ENCODE measurements at regions not wholly inside any gene's neighbourhood (a gene's known extent, or its start where the extent isn't known, plus 50 kb on each side); places are given as distances from the start of the nearest gene placed in this dataset.
A peak's percentile ranks its signal among the peaks of the same experiment; 100 is the strongest.
"Not testable (repeated sequence)": the region's sequence is repeated elsewhere in the genome, so short reads cannot be mapped to it uniquely, and the experiment has no call there.

GRCh38 chr15:24505216-24505615 lies 170.4 kb upstream of the NPAP1 start:
- not testable (repeated sequence) for H3K9ac ChIP-seq (ENCODE audit: low read length); H3K27ac ChIP-seq (ENCODE audit: low read depth, low read length); H3K4me1 Mint-ChIP-seq (ENCODE audit: low read depth, unreplicated experiment); FAIRE-seq; H3K79me2 ChIP-seq (ENCODE audit: insufficient read depth, low read length); DNase-seq (ENCODE audit: low read depth); H3K4me1 ChIP-seq (ENCODE audit: insufficient read depth, low read length); H3K9me3 Mint-ChIP-seq (ENCODE audit: unreplicated experiment); H4K20me1 ChIP-seq (ENCODE audit: insufficient read depth, low read length); H3K9me3 ChIP-seq (ENCODE audit: insufficient read depth, low read depth, low read length); H3K27me3 ChIP-seq (ENCODE audit: insufficient read depth, low read length); H3K4me3 Mint-ChIP-seq (ENCODE audit: unreplicated experiment); H3K36me3 Mint-ChIP-seq (ENCODE audit: low read depth, unreplicated experiment); H3K4me3 ChIP-seq (ENCODE audit: insufficient read depth, low read depth, low read length); H3K27ac Mint-ChIP-seq (ENCODE audit: unreplicated experiment); H3K36me3 ChIP-seq (ENCODE audit: insufficient read depth, low read length); H2AFZ ChIP-seq (ENCODE audit: low read depth, low read length); H3K27me3 Mint-ChIP-seq (ENCODE audit: low read depth, unreplicated experiment); H3K4me2 ChIP-seq (ENCODE audit: low read length)

GRCh38 chr15:24509714-24510113 lies 165.9 kb upstream of the NPAP1 start:
- not testable (repeated sequence) for H3K27me3 Mint-ChIP-seq (ENCODE audit: low read depth, unreplicated experiment); H4K20me1 ChIP-seq (ENCODE audit: insufficient read depth, low read length); H3K9ac ChIP-seq (ENCODE audit: low read length); H3K36me3 ChIP-seq (ENCODE audit: insufficient read depth, low read length); H2AFZ ChIP-seq (ENCODE audit: low read depth, low read length); H3K9me3 ChIP-seq (ENCODE audit: insufficient read depth, low read depth, low read length); H3K4me3 Mint-ChIP-seq (ENCODE audit: unreplicated experiment); H3K9me3 Mint-ChIP-seq (ENCODE audit: unreplicated experiment); H3K27ac ChIP-seq (ENCODE audit: low read depth, low read length); H3K4me2 ChIP-seq (ENCODE audit: low read length); H3K36me3 Mint-ChIP-seq (ENCODE audit: low read depth, unreplicated experiment); H3K4me1 ChIP-seq (ENCODE audit: insufficient read depth, low read length); H3K4me1 Mint-ChIP-seq (ENCODE audit: low read depth, unreplicated experiment); H3K4me3 ChIP-seq (ENCODE audit: insufficient read depth, low read depth, low read length); H3K27me3 ChIP-seq (ENCODE audit: insufficient read depth, low read length); DNase-seq (ENCODE audit: low read depth); H3K79me2 ChIP-seq (ENCODE audit: insufficient read depth, low read length); H3K27ac Mint-ChIP-seq (ENCODE audit: unreplicated experiment)
- FAIRE-seq = peak; percentile 9

GRCh38 chr15:24511598-24511997 lies 164.0 kb upstream of the NPAP1 start:
- H3K4me3 ChIP-seq (ENCODE audit: insufficient read depth, low read depth, low read length); H3K36me3 Mint-ChIP-seq (ENCODE audit: low read depth, unreplicated experiment); H3K4me2 ChIP-seq (ENCODE audit: low read length); H3K36me3 ChIP-seq (ENCODE audit: insufficient read depth, low read length); H3K4me1 ChIP-seq (ENCODE audit: insufficient read depth, low read length); H4K20me1 ChIP-seq (ENCODE audit: insufficient read depth, low read length); H3K9me3 ChIP-seq (ENCODE audit: insufficient read depth, low read depth, low read length); H3K9me3 Mint-ChIP-seq (ENCODE audit: unreplicated experiment); H3K4me1 Mint-ChIP-seq (ENCODE audit: low read depth, unreplicated experiment); H3K79me2 ChIP-seq (ENCODE audit: insufficient read depth, low read length); DNase-seq (ENCODE audit: low read depth); H3K27me3 ChIP-seq (ENCODE audit: insufficient read depth, low read length); H3K9ac ChIP-seq (ENCODE audit: low read length); H3K27ac ChIP-seq (ENCODE audit: low read depth, low read length); H3K4me3 Mint-ChIP-seq (ENCODE audit: unreplicated experiment); H3K27me3 Mint-ChIP-seq (ENCODE audit: low read depth, unreplicated experiment); FAIRE-seq; H3K27ac Mint-ChIP-seq (ENCODE audit: unreplicated experiment); H2AFZ ChIP-seq (ENCODE audit: low read depth, low read length): not testable (repeated sequence)

- H3K4me1 ChIP-seq (ENCODE audit: insufficient read depth, low read length); H3K27ac ChIP-seq (ENCODE audit: low read depth, low read length); H3K27ac Mint-ChIP-seq (ENCODE audit: unreplicated experiment); H3K9ac ChIP-seq (ENCODE audit: low read length); H3K27me3 Mint-ChIP-seq (ENCODE audit: low read depth, unreplicated experiment); H4K20me1 ChIP-seq (ENCODE audit: insufficient read depth, low read length); H3K4me3 ChIP-seq (ENCODE audit: insufficient read depth, low read depth, low read length); H2AFZ ChIP-seq (ENCODE audit: low read depth, low read length); H3K36me3 ChIP-seq (ENCODE audit: insufficient read depth, low read length); H3K9me3 ChIP-seq (ENCODE audit: insufficient read depth, low read depth, low read length); H3K27me3 ChIP-seq (ENCODE audit: insufficient read depth, low read length); H3K4me1 Mint-ChIP-seq (ENCODE audit: low read depth, unreplicated experiment); H3K4me2 ChIP-seq (ENCODE audit: low read length); FAIRE-seq; H3K36me3 Mint-ChIP-seq (ENCODE audit: low read depth, unreplicated experiment); H3K4me3 Mint-ChIP-seq (ENCODE audit: unreplicated experiment); H3K79me2 ChIP-seq (ENCODE audit: insufficient read depth, low read length): not testable (repeated sequence)
- peak; percentile 2 for DNase-seq (ENCODE audit: low read depth)
- H3K9me3 Mint-ChIP-seq (ENCODE audit: unreplicated experiment) = peaks cover 13% of the 10 kb centered on the region
Measured at GRCh38 chr15:24518772-24519171, 156.8 kb upstream of the NPAP1 start.

GRCh38 chr15:24531235-24531634 lies 144.3 kb upstream of the NPAP1 start:
- not testable (repeated sequence) for H3K27me3 ChIP-seq (ENCODE audit: insufficient read depth, low read length); H3K79me2 ChIP-seq (ENCODE audit: insufficient read depth, low read length); H3K36me3 Mint-ChIP-seq (ENCODE audit: low read depth, unreplicated experiment); DNase-seq (ENCODE audit: low read depth); H3K9me3 Mint-ChIP-seq (ENCODE audit: unreplicated experiment); H3K4me1 Mint-ChIP-seq (ENCODE audit: low read depth, unreplicated experiment); H3K4me3 Mint-ChIP-seq (ENCODE audit: unreplicated experiment); H3K27ac Mint-ChIP-seq (ENCODE audit: unreplicated experiment); H3K9ac ChIP-seq (ENCODE audit: low read length); H3K9me3 ChIP-seq (ENCODE audit: insufficient read depth, low read depth, low read length); H3K27me3 Mint-ChIP-seq (ENCODE audit: low read depth, unreplicated experiment); H3K36me3 ChIP-seq (ENCODE audit: insufficient read depth, low read length); H3K27ac ChIP-seq (ENCODE audit: low read depth, low read length); H3K4me1 ChIP-seq (ENCODE audit: insufficient read depth, low read length); H2AFZ ChIP-seq (ENCODE audit: low read depth, low read length); H4K20me1 ChIP-seq (ENCODE audit: insufficient read depth, low read length); H3K4me2 ChIP-seq (ENCODE audit: low read length); H3K4me3 ChIP-seq (ENCODE audit: insufficient read depth, low read depth, low read length); FAIRE-seq

GRCh38 chr15:24534032-24534431 lies 141.5 kb upstream of the NPAP1 start:
- not testable (repeated sequence) for FAIRE-seq; DNase-seq (ENCODE audit: low read depth); H3K4me2 ChIP-seq (ENCODE audit: low read length); H3K9me3 ChIP-seq (ENCODE audit: insufficient read depth, low read depth, low read length); H3K27me3 ChIP-seq (ENCODE audit: insufficient read depth, low read length); H3K9me3 Mint-ChIP-seq (ENCODE audit: unreplicated experiment); H3K27me3 Mint-ChIP-seq (ENCODE audit: low read depth, unreplicated experiment); H3K4me1 Mint-ChIP-seq (ENCODE audit: low read depth, unreplicated experiment); H3K27ac Mint-ChIP-seq (ENCODE audit: unreplicated experiment); H3K4me3 Mint-ChIP-seq (ENCODE audit: unreplicated experiment); H2AFZ ChIP-seq (ENCODE audit: low read depth, low read length); H3K79me2 ChIP-seq (ENCODE audit: insufficient read depth, low read length); H4K20me1 ChIP-seq (ENCODE audit: insufficient read depth, low read length); H3K27ac ChIP-seq (ENCODE audit: low read depth, low read length); H3K4me3 ChIP-seq (ENCODE audit: insufficient read depth, low read depth, low read length); H3K36me3 ChIP-seq (ENCODE audit: insufficient read depth, low read length); H3K9ac ChIP-seq (ENCODE audit: low read length); H3K36me3 Mint-ChIP-seq (ENCODE audit: low read depth, unreplicated experiment); H3K4me1 ChIP-seq (ENCODE audit: insufficient read depth, low read length)
